ENCODE measurements at regions not wholly inside any gene's neighbourhood (a gene's known extent, or its start where the extent isn't known, plus 50 kb on each side); places are given as distances from the start of the nearest gene placed in this dataset.

DNA sequence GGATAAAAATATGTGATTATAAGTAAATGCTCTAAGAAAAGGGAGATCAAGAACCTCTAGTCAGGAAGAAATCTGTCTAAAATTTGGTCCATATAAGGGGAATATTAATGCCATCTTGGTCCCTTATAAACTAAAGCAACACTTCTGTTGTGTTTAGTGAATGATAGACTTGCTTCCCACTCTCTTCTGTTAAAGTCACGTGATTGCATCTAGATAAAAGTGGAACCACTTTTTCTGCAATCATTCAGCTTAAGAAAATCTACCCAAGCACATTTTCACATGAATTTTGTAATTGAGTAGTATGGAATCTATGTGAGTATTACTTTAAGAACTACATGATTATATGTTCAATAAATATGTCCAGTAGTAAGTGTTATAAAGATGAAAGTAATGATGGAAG, 782.9 kb upstream of the MIR17HG start:
- TF ChIP-seq, protein P1, sequence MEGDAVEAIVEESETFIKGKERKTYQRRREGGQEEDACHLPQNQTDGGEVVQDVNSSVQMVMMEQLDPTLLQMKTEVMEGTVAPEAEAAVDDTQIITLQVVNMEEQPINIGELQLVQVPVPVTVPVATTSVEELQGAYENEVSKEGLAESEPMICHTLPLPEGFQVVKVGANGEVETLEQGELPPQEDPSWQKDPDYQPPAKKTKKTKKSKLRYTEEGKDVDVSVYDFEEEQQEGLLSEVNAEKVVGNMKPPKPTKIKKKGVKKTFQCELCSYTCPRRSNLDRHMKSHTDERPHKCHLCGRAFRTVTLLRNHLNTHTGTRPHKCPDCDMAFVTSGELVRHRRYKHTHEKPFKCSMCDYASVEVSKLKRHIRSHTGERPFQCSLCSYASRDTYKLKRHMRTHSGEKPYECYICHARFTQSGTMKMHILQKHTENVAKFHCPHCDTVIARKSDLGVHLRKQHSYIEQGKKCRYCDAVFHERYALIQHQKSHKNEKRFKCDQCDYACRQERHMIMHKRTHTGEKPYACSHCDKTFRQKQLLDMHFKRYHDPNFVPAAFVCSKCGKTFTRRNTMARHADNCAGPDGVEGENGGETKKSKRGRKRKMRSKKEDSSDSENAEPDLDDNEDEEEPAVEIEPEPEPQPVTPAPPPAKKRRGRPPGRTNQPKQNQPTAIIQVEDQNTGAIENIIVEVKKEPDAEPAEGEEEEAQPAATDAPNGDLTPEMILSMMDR (IDR thresholded peaks at IDR 0.05) = no peak
- TF ChIP-seq POLR2A (IDR thresholded peaks at IDR 0.05) (no peak), POLR2AphosphoS5 (IDR thresholded peaks at IDR 0.05) (no peak)
